Lower leg skin (tissue), 3 donors: ENCODE measurements at regions not wholly inside any gene's neighbourhood (a gene's known extent, or its start where the extent isn't known, plus 50 kb on each side); places are given as distances from the start of the nearest gene placed in this dataset.

Experiments
- POLR2A ChIP-seq, 2 donors: fragments of 450-650 bp; IDR thresholded peaks; one replicate each; pipeline ENCODE4 v1.6.1; 2016 to 2017; ENCODE audit warnings: antibody characterized with exemption in 2 of 2, mild to moderate bottlenecking in 1 of 2, moderate library complexity in 1 of 2
- TF ChIP-seq, protein P1 (sequence below), 3 donors: fragments of 450-650 bp; IDR thresholded peaks; one replicate each; pipeline ENCODE4 v1.5.1; 2016; ENCODE audit warnings: antibody characterized with exemption in 3 of 3, mild to moderate bottlenecking in 3 of 3, moderate library complexity in 2 of 3

GRCh38 chr4:15186149-15186548, 183.9 kb downstream of the CPEB2 start:
- no peak for TF ChIP-seq POLR2A (IDR thresholded peaks at IDR 0.05)
- TF ChIP-seq, protein P1, sequence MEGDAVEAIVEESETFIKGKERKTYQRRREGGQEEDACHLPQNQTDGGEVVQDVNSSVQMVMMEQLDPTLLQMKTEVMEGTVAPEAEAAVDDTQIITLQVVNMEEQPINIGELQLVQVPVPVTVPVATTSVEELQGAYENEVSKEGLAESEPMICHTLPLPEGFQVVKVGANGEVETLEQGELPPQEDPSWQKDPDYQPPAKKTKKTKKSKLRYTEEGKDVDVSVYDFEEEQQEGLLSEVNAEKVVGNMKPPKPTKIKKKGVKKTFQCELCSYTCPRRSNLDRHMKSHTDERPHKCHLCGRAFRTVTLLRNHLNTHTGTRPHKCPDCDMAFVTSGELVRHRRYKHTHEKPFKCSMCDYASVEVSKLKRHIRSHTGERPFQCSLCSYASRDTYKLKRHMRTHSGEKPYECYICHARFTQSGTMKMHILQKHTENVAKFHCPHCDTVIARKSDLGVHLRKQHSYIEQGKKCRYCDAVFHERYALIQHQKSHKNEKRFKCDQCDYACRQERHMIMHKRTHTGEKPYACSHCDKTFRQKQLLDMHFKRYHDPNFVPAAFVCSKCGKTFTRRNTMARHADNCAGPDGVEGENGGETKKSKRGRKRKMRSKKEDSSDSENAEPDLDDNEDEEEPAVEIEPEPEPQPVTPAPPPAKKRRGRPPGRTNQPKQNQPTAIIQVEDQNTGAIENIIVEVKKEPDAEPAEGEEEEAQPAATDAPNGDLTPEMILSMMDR (IDR thresholded peaks at IDR 0.05): no peak
